PC-3 (cell line): ENCODE measurements at regions not wholly inside any gene's neighbourhood (a gene's known extent, or its start where the extent isn't known, plus 50 kb on each side); places are given as distances from the start of the nearest gene placed in this dataset.

ENCODE experiments used
- EZH2 ChIP-seq: fragments of 300-600 bp; sonication (generic); IDR thresholded peaks from one replicate; pipeline ENCODE4 v1.6.1; 2017; ENCODE audit warnings: antibody characterized with exemption, mild to moderate bottlenecking, low read length; ENCODE audit not compliant: unreplicated experiment
- EZH2phosphoT487 ChIP-seq: fragments of 300-600 bp; sonication (generic); IDR thresholded peaks from 2 replicates; pipeline ENCODE4 v1.6.1; 2018; ENCODE audit warnings: mild to moderate bottlenecking, antibody characterized with exemption, low read length, borderline replicate concordance
- TF ChIP-seq, protein P1 (sequence below): fragments of 300-600 bp; sonication (generic); conservative IDR thresholded peaks from 2 replicates; pipeline ENCODE4 v1.5.1; 2017; ENCODE audit warnings: antibody characterized with exemption, low read depth, mild to moderate bottlenecking, low read length

- TF ChIP-seq, protein P1, sequence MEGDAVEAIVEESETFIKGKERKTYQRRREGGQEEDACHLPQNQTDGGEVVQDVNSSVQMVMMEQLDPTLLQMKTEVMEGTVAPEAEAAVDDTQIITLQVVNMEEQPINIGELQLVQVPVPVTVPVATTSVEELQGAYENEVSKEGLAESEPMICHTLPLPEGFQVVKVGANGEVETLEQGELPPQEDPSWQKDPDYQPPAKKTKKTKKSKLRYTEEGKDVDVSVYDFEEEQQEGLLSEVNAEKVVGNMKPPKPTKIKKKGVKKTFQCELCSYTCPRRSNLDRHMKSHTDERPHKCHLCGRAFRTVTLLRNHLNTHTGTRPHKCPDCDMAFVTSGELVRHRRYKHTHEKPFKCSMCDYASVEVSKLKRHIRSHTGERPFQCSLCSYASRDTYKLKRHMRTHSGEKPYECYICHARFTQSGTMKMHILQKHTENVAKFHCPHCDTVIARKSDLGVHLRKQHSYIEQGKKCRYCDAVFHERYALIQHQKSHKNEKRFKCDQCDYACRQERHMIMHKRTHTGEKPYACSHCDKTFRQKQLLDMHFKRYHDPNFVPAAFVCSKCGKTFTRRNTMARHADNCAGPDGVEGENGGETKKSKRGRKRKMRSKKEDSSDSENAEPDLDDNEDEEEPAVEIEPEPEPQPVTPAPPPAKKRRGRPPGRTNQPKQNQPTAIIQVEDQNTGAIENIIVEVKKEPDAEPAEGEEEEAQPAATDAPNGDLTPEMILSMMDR = no peak
- TF ChIP-seq EZH2 = no peak
- TF ChIP-seq EZH2phosphoT487 = no peak
Observed at GRCh38 chr2:100703739-100704138, 116.2 kb upstream of the NPAS2 start.
